K562 (cell line): ENCODE measurements at regions not wholly inside any gene's neighbourhood (a gene's known extent, or its start where the extent isn't known, plus 50 kb on each side); places are given as distances from the start of the nearest gene placed in this dataset.

Experiments used
- ATAC-seq: fragments of 200-7000 bp; cut with Tn5 transposase; 3 replicates; pipeline ENCODE4 v1.9.1; 2020; ENCODE audit warnings: moderate library complexity
- BruUV-seq: library from RNA; stranded (reverse); fragments of 400-500 nt; replicated peaks from 2 replicates; lab custom pipeline; 2021; lab: Mats Ljungman, UMichigan
- CTCF ChIA-PET: fragments of 300-600 bp; formaldehyde crosslinking; extraction: SDS; loops from one replicate; lab custom pipeline; 2021; ENCODE audit warnings: low intra/inter-chr PET ratio; lab: Yijun Ruan, JAX
- POLR2A ChIA-PET: fragments of 300-600, 350-650 bp; sonication (Branson Sonifier 250); formaldehyde crosslinking; extraction: SDS; loops from one replicate; lab custom pipeline; 2021; ENCODE audit warnings: antibody characterized with exemption, inconsistent platforms; lab: Yijun Ruan, JAX
- DNase-seq, 4 experiments: peaks; one replicate each; pipeline versions ENCODE4 v3.0.0 to v3.0.0-alpha.2; 2011 to 2018; ENCODE audit warnings: low spot score in 3 of 4, mixed read lengths in 3 of 4; ENCODE audit errors: extremely low read depth in 1 of 4
- FAIRE-seq: peaks from 2 replicates; lab custom pipeline; 2011; peaks lifted over from hg19 to GRCh38; lab: Jason Lieb, UNC
- H2AFZ ChIP-seq: 2 replicates; pipeline ENCODE4 v1.6.0; 2011; ENCODE audit warnings: low read depth, low read length, control low read depth, inconsistent platforms
- H3K27ac ChIP-seq: fragments of 200-600 bp; 3 replicates; pipeline ENCODE4 v1.8.0; 2011; ENCODE audit warnings: low read depth, mild to moderate bottlenecking, control low read depth, inconsistent platforms, low read length, moderate library complexity, mixed read lengths; ENCODE audit errors: extremely low read depth
- H3K27me3 ChIP-seq, 2 experiments: fragments of 300-600 bp in 1 of 2; 2 replicates in 1 of 2; 3 replicates in 1 of 2; pipeline versions ENCODE4 v1.6.0 to v1.8.0; 2011; ENCODE audit warnings: inconsistent platforms in 2 of 2, low read length in 2 of 2, mild to moderate bottlenecking in 1 of 2, mixed read lengths in 1 of 2, moderate library complexity in 1 of 2; ENCODE audit not compliant: control insufficient read depth in 2 of 2, insufficient read depth in 2 of 2
- H3K36me3 ChIP-seq: fragments of 300-600 bp; 3 replicates; pipeline ENCODE4 v1.8.0; 2011; ENCODE audit warnings: mild to moderate bottlenecking, low read length, inconsistent platforms; ENCODE audit not compliant: control insufficient read depth, insufficient read depth
- H3K4me1 ChIP-seq, 2 experiments: fragments of 200-600 bp in 1 of 2; replicated peaks in 1 of 2; 2 replicates in 1 of 2; 3 replicates in 1 of 2; pipeline versions ENCODE4 v1.5.1 to v1.8.0; 2011; ENCODE audit warnings: inconsistent platforms in 2 of 2, low read length in 2 of 2, mild to moderate bottlenecking in 1 of 2, mixed read lengths in 1 of 2, moderate library complexity in 1 of 2; ENCODE audit not compliant: control insufficient read depth in 2 of 2, insufficient read depth in 2 of 2
- H3K4me2 ChIP-seq: 2 replicates; pipeline ENCODE4 v1.6.1; 2011; ENCODE audit warnings: low read length, control low read depth, inconsistent platforms, mixed read lengths; ENCODE audit not compliant: insufficient read depth
- H3K4me3 ChIP-seq: fragments of 200-600 bp; sonication (generic), shearing (Covaris generic); 2 replicates; pipeline ENCODE4 v1.5.1; 2016; ENCODE audit warnings: control low read depth, inconsistent platforms
- H3K79me2 ChIP-seq: fragments of 200-600 bp; 3 replicates; pipeline ENCODE4 v1.8.0; 2011; ENCODE audit warnings: low read length, inconsistent platforms; ENCODE audit not compliant: control insufficient read depth, insufficient read depth
- H3K9ac ChIP-seq, 2 experiments: 2 replicates each; pipeline versions ENCODE4 v1.6.0 to v1.6.1; 2011; ENCODE audit warnings: low read depth in 2 of 2, low read length in 2 of 2, control low read depth in 1 of 2, inconsistent platforms in 1 of 2, mild to moderate bottlenecking in 1 of 2, mixed read lengths in 1 of 2; ENCODE audit not compliant: insufficient read depth in 1 of 2
- H3K9me1 ChIP-seq: one replicate; pipeline ENCODE4 v1.6.0; 2011; ENCODE audit warnings: inconsistent platforms, mild to moderate bottlenecking, low read length, moderate library complexity; ENCODE audit not compliant: control insufficient read depth, insufficient read depth
- H3K9me3 ChIP-seq: replicated peaks from 2 replicates; pipeline ENCODE4 v1.5.1; 2011; ENCODE audit warnings: low read depth, low read length, inconsistent platforms; ENCODE audit not compliant: control insufficient read depth, insufficient read depth
- H4K20me1 ChIP-seq: replicated peaks from 2 replicates; pipeline ENCODE4 v1.6.1; 2011; ENCODE audit warnings: low read length, inconsistent platforms, mixed read lengths; ENCODE audit not compliant: control insufficient read depth, insufficient read depth
- EHMT2 ChIP-seq: fragments of 450-650 bp; IDR thresholded peaks from 2 replicates; pipeline ENCODE4 v1.6.1; 2018; ENCODE audit warnings: antibody characterized with exemption
- MAFK ChIP-seq: IDR thresholded peaks from 2 replicates; pipeline ENCODE4 v1.6.1; 2011; ENCODE audit warnings: low read length, improper control_type of control experiment
- MXI1 ChIP-seq: IDR thresholded peaks from 2 replicates; pipeline ENCODE4 v1.6.1; 2011; ENCODE audit warnings: low read depth, mild to moderate bottlenecking, improper control_type of control experiment, low read length
- NFXL1 ChIP-seq: fragments of 450-650 bp; formaldehyde crosslinking; IDR thresholded peaks from 2 replicates; pipeline ENCODE4 v1.4.0; 2021; ENCODE audit warnings: mild to moderate bottlenecking
- ZNF124 ChIP-seq: sonication (generic); formaldehyde crosslinking; IDR thresholded peaks from 2 replicates; pipeline ENCODE4 v1.8.1; 2022; ENCODE audit warnings: missing genetic modification reagents
- ZNF717 ChIP-seq: fragments of 250-450 bp; sonication (Bioruptor Pico); IDR thresholded peaks from 2 replicates; pipeline ENCODE4 v1.5.0; 2021
- WGBS: fragments of 100-300 bp; shearing (Covaris generic); methylation state at CpG from one replicate; pipeline ENCODE4 v1.1.6; 2016; ENCODE audit warnings: low coverage, mixed read lengths; ENCODE audit not compliant: insufficient coverage; ENCODE audit errors: missing lambda C conversion rate; 5-methylcytosine and 5-hydroxymethylcytosine counted together
- in situ Hi-C: fragments of 300-500 bp; cut with MboI; formaldehyde crosslinking; loops from 4 replicates; pipeline ENCODE4 v1.15.0; 2018; ENCODE audit warnings: inconsistent platforms, mixed read lengths
- intact Hi-C: fragments of 100-400 bp; cut with micrococcal nuclease; formaldehyde crosslinking; loops from 2 replicates; pipeline ENCODE4 v1.14.2; 2022
- TF ChIP-seq, protein P1 (sequence below): fragments of 450-650 bp; formaldehyde crosslinking; IDR thresholded peaks from 2 replicates; pipeline ENCODE4 v1.4.0; 2020; ENCODE audit warnings: mild to moderate bottlenecking, mixed read lengths
- TF ChIP-seq, protein P2 (sequence below): fragments of 450-650 bp; conservative IDR thresholded peaks from 2 replicates; pipeline ENCODE4 v1.6.1; 2016; ENCODE audit warnings: missing genetic modification characterization, low read depth, mild to moderate bottlenecking, control low read depth, missing compliant biosample characterization
- TF ChIP-seq, protein P3 (sequence below): sonication (generic); formaldehyde crosslinking; IDR thresholded peaks from 2 replicates; pipeline ENCODE4 v1.8.0; 2023; ENCODE audit warnings: mild to moderate bottlenecking, missing genetic modification reagents
- TF ChIP-seq, protein P4 (sequence below): sonication (generic); formaldehyde crosslinking; IDR thresholded peaks from 2 replicates; pipeline ENCODE4 v1.4.0; 2020; ENCODE audit warnings: mild to moderate bottlenecking, missing genetic modification reagents
- TF ChIP-seq, protein P5 (sequence below), 2 experiments: fragments of 150-350 bp in 1 of 2; IDR thresholded peaks; 2 replicates each; pipeline ENCODE4 v1.6.1; 2012 to 2016; ENCODE audit warnings: low read depth in 2 of 2, low read length in 2 of 2, mild to moderate bottlenecking in 1 of 2, moderate library complexity in 1 of 2

DNA sequence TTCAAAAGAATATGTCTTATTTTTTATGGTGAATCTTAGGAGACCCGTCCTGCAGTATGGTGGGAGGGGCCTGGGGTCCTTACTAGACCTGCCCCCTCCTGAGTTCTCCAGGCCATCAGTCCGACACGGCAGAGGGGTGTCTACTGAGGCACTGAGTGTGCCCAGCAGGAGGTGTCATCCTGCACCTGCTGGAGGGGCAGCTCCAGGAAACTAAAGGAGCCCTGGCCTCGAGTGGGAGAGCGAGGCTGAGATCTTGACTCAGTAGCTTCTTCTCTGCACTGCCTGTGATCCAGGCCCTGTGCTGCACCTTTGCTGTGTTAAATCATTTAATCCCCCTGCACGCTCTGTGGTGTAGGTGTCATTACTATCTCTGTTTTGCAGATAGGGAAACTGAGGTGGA, 587.7 kb downstream of the PTPRU start:
- no peak for TF ChIP-seq MXI1
- TF ChIP-seq NFXL1: no peak
- TF ChIP-seq ZNF124 (CRISPR knock-in tag): no peak
- TF ChIP-seq, protein P1, sequence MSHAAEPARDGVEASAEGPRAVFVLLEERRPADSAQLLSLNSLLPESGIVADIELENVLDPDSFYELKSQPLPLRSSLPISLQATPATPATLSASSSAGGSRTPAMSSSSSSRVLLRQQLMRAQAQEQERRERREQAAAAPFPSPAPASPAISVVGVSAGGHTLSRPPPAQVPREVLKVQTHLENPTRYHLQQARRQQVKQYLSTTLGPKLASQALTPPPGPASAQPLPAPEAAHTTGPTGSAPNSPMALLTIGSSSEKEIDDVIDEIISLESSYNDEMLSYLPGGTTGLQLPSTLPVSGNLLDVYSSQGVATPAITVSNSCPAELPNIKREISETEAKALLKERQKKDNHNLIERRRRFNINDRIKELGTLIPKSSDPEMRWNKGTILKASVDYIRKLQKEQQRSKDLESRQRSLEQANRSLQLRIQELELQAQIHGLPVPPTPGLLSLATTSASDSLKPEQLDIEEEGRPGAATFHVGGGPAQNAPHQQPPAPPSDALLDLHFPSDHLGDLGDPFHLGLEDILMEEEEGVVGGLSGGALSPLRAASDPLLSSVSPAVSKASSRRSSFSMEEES: no peak
- no peak for TF ChIP-seq ZNF717 (CRISPR knock-in tag)
- no peak for TF ChIP-seq MAFK
- no peak for TF ChIP-seq EHMT2
- TF ChIP-seq, protein P2, sequence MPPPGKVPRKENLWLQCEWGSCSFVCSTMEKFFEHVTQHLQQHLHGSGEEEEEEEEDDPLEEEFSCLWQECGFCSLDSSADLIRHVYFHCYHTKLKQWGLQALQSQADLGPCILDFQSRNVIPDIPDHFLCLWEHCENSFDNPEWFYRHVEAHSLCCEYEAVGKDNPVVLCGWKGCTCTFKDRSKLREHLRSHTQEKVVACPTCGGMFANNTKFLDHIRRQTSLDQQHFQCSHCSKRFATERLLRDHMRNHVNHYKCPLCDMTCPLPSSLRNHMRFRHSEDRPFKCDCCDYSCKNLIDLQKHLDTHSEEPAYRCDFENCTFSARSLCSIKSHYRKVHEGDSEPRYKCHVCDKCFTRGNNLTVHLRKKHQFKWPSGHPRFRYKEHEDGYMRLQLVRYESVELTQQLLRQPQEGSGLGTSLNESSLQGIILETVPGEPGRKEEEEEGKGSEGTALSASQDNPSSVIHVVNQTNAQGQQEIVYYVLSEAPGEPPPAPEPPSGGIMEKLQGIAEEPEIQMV (tag): no peak
- TF ChIP-seq, protein P3, sequence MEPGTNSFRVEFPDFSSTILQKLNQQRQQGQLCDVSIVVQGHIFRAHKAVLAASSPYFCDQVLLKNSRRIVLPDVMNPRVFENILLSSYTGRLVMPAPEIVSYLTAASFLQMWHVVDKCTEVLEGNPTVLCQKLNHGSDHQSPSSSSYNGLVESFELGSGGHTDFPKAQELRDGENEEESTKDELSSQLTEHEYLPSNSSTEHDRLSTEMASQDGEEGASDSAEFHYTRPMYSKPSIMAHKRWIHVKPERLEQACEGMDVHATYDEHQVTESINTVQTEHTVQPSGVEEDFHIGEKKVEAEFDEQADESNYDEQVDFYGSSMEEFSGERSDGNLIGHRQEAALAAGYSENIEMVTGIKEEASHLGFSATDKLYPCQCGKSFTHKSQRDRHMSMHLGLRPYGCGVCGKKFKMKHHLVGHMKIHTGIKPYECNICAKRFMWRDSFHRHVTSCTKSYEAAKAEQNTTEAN (CRISPR knock-in tag): no peak
- TF ChIP-seq, protein P4, sequence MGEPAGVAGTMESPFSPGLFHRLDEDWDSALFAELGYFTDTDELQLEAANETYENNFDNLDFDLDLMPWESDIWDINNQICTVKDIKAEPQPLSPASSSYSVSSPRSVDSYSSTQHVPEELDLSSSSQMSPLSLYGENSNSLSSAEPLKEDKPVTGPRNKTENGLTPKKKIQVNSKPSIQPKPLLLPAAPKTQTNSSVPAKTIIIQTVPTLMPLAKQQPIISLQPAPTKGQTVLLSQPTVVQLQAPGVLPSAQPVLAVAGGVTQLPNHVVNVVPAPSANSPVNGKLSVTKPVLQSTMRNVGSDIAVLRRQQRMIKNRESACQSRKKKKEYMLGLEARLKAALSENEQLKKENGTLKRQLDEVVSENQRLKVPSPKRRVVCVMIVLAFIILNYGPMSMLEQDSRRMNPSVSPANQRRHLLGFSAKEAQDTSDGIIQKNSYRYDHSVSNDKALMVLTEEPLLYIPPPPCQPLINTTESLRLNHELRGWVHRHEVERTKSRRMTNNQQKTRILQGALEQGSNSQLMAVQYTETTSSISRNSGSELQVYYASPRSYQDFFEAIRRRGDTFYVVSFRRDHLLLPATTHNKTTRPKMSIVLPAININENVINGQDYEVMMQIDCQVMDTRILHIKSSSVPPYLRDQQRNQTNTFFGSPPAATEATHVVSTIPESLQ (CRISPR knock-in tag): no peak
- TF ChIP-seq, protein P5, sequence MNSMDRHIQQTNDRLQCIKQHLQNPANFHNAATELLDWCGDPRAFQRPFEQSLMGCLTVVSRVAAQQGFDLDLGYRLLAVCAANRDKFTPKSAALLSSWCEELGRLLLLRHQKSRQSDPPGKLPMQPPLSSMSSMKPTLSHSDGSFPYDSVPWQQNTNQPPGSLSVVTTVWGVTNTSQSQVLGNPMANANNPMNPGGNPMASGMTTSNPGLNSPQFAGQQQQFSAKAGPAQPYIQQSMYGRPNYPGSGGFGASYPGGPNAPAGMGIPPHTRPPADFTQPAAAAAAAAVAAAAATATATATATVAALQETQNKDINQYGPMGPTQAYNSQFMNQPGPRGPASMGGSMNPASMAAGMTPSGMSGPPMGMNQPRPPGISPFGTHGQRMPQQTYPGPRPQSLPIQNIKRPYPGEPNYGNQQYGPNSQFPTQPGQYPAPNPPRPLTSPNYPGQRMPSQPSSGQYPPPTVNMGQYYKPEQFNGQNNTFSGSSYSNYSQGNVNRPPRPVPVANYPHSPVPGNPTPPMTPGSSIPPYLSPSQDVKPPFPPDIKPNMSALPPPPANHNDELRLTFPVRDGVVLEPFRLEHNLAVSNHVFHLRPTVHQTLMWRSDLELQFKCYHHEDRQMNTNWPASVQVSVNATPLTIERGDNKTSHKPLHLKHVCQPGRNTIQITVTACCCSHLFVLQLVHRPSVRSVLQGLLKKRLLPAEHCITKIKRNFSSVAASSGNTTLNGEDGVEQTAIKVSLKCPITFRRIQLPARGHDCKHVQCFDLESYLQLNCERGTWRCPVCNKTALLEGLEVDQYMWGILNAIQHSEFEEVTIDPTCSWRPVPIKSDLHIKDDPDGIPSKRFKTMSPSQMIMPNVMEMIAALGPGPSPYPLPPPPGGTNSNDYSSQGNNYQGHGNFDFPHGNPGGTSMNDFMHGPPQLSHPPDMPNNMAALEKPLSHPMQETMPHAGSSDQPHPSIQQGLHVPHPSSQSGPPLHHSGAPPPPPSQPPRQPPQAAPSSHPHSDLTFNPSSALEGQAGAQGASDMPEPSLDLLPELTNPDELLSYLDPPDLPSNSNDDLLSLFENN (IDR thresholded peaks at IDR 0.05; ENCODE audit: low read depth in 2 of 2, low read length in 2 of 2): no peak
- in situ Hi-C loops: loop anchor here (25.0 kb wide), 1 partner anchor 1387 kb away; no protein-coding TSS in a partner anchor
- Histone ChIP-seq H3K79me2 (no peaks in the 10 kb centered on the region), H3K36me3 (no peaks in the 10 kb centered on the region), H2AFZ (no peak overlapping the region), H3K4me3 (no peak overlapping the region), H3K9ac (no peak overlapping the region), H3K4me1 (no peaks in the 10 kb centered on the region), H3K27ac (no peak overlapping the region), H3K9me1 (no peaks in the 10 kb centered on the region), H3K27me3 (peaks cover 0 to 7% of the 10 kb centered on the region in 2 experiments; a peak in 2 of 5 replicates), H4K20me1 (no peaks in the 10 kb centered on the region), H3K4me2 (no peak overlapping the region), H3K9me3 (no peaks in the 10 kb centered on the region; the same call in 1 of the 2 replicates)
- ChIA-PET POLR2A (interaction anchor here (0.6 kb wide), 1 partner anchor 12 kb away, joined by 3 read pairs; no protein-coding TSS in a partner anchor), CTCF (no interaction called here)
- no peak for DNase-seq
- FAIRE-seq: no peak
- no peak for ATAC-seq
- intact Hi-C loops: no loop called here
- WGBS: 0% methylated on average over 6 of the region's 6 CpGs
- BruUV-seq: no TSS peak
